Glutamatergic neuron (in vitro differentiated cells): ENCODE measurements at regions not wholly inside any gene's neighbourhood (a gene's known extent, or its start where the extent isn't known, plus 50 kb on each side); places are given as distances from the start of the nearest gene placed in this dataset.

Experiments used
- DNase-seq: peaks from one replicate; pipeline ENCODE4 v3.0.0; 2022
- H3K27ac Mint-ChIP-seq: one replicate; pipeline ENCODE4 v1.8.0; 2020; ENCODE audit warnings: mild to moderate bottlenecking, mixed read lengths, inconsistent platforms; ENCODE audit not compliant: unreplicated experiment
- H3K27me3 Mint-ChIP-seq: one replicate; pipeline ENCODE4 v1.8.0; 2020; ENCODE audit warnings: mild to moderate bottlenecking, moderate library complexity, mixed read lengths, inconsistent platforms; ENCODE audit not compliant: unreplicated experiment
- H3K36me3 Mint-ChIP-seq: one replicate; pipeline ENCODE4 v1.8.0; 2020; ENCODE audit warnings: mild to moderate bottlenecking, mixed read lengths, inconsistent platforms; ENCODE audit not compliant: unreplicated experiment
- H3K4me1 Mint-ChIP-seq: one replicate; pipeline ENCODE4 v1.8.0; 2020; ENCODE audit warnings: mild to moderate bottlenecking, low read depth, mixed read lengths, inconsistent platforms; ENCODE audit not compliant: unreplicated experiment
- H3K4me3 Mint-ChIP-seq: one replicate; pipeline ENCODE4 v1.8.0; 2020; ENCODE audit warnings: mild to moderate bottlenecking, mixed read lengths, inconsistent platforms; ENCODE audit not compliant: unreplicated experiment
- H3K9me3 Mint-ChIP-seq: one replicate; pipeline ENCODE4 v1.8.0; 2020; ENCODE audit warnings: mild to moderate bottlenecking, moderate library complexity, mixed read lengths, inconsistent platforms; ENCODE audit not compliant: unreplicated experiment
- CTCF ChIP-seq: fragments of 200-600 bp; sonication (generic); IDR thresholded peaks from one replicate; pipeline ENCODE4 v1.5.0; 2021; ENCODE audit not compliant: partially characterized antibody, unreplicated experiment

- no peak for DNase-seq
- H3K4me3 Mint-ChIP-seq: no peak overlapping the region
- TF ChIP-seq CTCF: no peak
- no peaks in the 10 kb centered on the region for H3K4me1 Mint-ChIP-seq
- H3K27ac Mint-ChIP-seq: no peak overlapping the region
- no peaks in the 10 kb centered on the region for H3K36me3 Mint-ChIP-seq
- H3K9me3 Mint-ChIP-seq: no peaks in the 10 kb centered on the region
- peaks cover 4% of the 10 kb centered on the region for H3K27me3 Mint-ChIP-seq
Observed at GRCh38 chr18:22556222-22557167, 138.8 kb upstream of the CTAGE1 start.

- Mint-ChIP-seq H3K4me3 (no peak overlapping the region), H3K36me3 (no peaks in the 10 kb centered on the region), H3K27me3 (peaks cover 4% of the 10 kb centered on the region), H3K9me3 (no peaks in the 10 kb centered on the region), H3K4me1 (no peaks in the 10 kb centered on the region), H3K27ac (no peak overlapping the region)
- no peak for TF ChIP-seq CTCF
- DNase-seq: no peak
Observed at GRCh38 chr18:22557168-22557941, 139.6 kb upstream of the CTAGE1 start.

GRCh38 chr18:22558945-22559385 is 141.2 kb upstream of the CTAGE1 start:
- Mint-ChIP-seq H3K36me3 (no peaks in the 10 kb centered on the region), H3K27me3 (peaks cover 4% of the 10 kb centered on the region), H3K9me3 (no peaks in the 10 kb centered on the region), H3K4me3 (peak overlapping the region; percentile 65), H3K4me1 (no peaks in the 10 kb centered on the region), H3K27ac (no peak overlapping the region)
- no peak for TF ChIP-seq CTCF
- DNase-seq: peak; percentile 27

GRCh38 chr18:22559414-22560274 is 141.9 kb upstream of the CTAGE1 start:
- Mint-ChIP-seq H3K9me3 (no peaks in the 10 kb centered on the region), H3K4me3 (peak overlapping the region; percentile 90), H3K27me3 (peaks cover 4% of the 10 kb centered on the region), H3K4me1 (no peaks in the 10 kb centered on the region), H3K36me3 (no peaks in the 10 kb centered on the region), H3K27ac (no peak overlapping the region)
- peak; percentile 73 for DNase-seq
- no peak for TF ChIP-seq CTCF
